ENCODE measurements at regions not wholly inside any gene's neighbourhood (a gene's known extent, or its start where the extent isn't known, plus 50 kb on each side); places are given as distances from the start of the nearest gene placed in this dataset.

GRCh38 chr1:99115231-99115630, 110.6 kb upstream of the PLPPR5 start:
- H4K20me1 ChIP-seq (ENCODE audit: control insufficient read depth, insufficient read depth, low read length, poor library complexity, severe bottlenecking) = no peaks in the 10 kb centered on the region
- ChIA-PET CTCF (no interaction called here), POLR2A (no interaction called here)
- H3K36me3 ChIP-seq (replicated peaks in 1 of 2; ENCODE audit: control extremely low read depth in 1 of 2, control insufficient read depth in 1 of 2, extremely low read depth in 1 of 2, insufficient read depth in 2 of 2, low read length in 1 of 2) = no peaks in the 10 kb centered on the region
- H3K9me3 ChIP-seq (ENCODE audit: control extremely low read depth in 1 of 3, control insufficient read depth in 2 of 3, insufficient read depth in 1 of 3, low read length in 2 of 3) = no peaks in the 10 kb centered on the region
- no peaks in the 10 kb centered on the region for H3K27me3 Mint-ChIP-seq
- DNase-seq (no peak), ATAC-seq (ENCODE audit: low read depth) (no peak)
- H3K27ac Mint-ChIP-seq = no peak overlapping the region
- no peak overlapping the region for H3K4me3 ChIP-seq (ENCODE audit: control extremely low read depth in 1 of 5, extremely low read depth in 1 of 5, insufficient read depth in 1 of 5, low read depth in 2 of 5, low read length in 4 of 5)
- H3K9me3 Mint-ChIP-seq (ENCODE audit: insufficient read depth) = peaks cover 4% of the 10 kb centered on the region
- H3K4me3 Mint-ChIP-seq = no peak overlapping the region
- H2AFZ ChIP-seq (ENCODE audit: insufficient read depth, low read depth, low read length, poor library complexity, severe bottlenecking) = no peak overlapping the region
- no peak overlapping the region for H3K4me2 ChIP-seq (replicated peaks; ENCODE audit: low read depth, low read length, poor library complexity, severe bottlenecking)
- H3K27me3 ChIP-seq (replicated peaks in 1 of 4; ENCODE audit: control extremely low read depth in 1 of 4, control insufficient read depth in 3 of 4, insufficient read depth in 4 of 4, low read length in 3 of 4) = no peaks in the 10 kb centered on the region
- H3K4me1 Mint-ChIP-seq = no peaks in the 10 kb centered on the region
- no CpG with 5 or more reads among the region's 2 CpGs for WGBS (ENCODE audit: insufficient coverage)
- no peak overlapping the region for H3K9ac ChIP-seq (ENCODE audit: low read length)
- H3K79me2 ChIP-seq (ENCODE audit: control insufficient read depth, insufficient read depth, low read length) = no peaks in the 10 kb centered on the region
- no peak overlapping the region for H3K27ac ChIP-seq (ENCODE audit: low read length in 2 of 2)
- intact Hi-C loops (cut with micrococcal nuclease) = no loop called here
- H3K4me1 ChIP-seq (ENCODE audit: control insufficient read depth in 2 of 2, insufficient read depth in 2 of 2, low read length in 2 of 2) = no peaks in the 10 kb centered on the region
- TF ChIP-seq EZH2 (IDR thresholded peaks at IDR 0.05; ENCODE audit: borderline replicate concordance, insufficient read depth, low read depth, low read length, poor library complexity, severe bottlenecking) = no peak

GRCh38 chr1:99119188-99119587, 114.5 kb upstream of the PLPPR5 start:
- CTCF ChIA-PET = no interaction called here
- no peaks in the 10 kb centered on the region for H3K27me3 ChIP-seq (replicated peaks in 1 of 4; ENCODE audit: control extremely low read depth in 1 of 4, control insufficient read depth in 3 of 4, insufficient read depth in 4 of 4, low read length in 3 of 4)
- H3K79me2 ChIP-seq (ENCODE audit: control insufficient read depth, insufficient read depth, low read length) = no peaks in the 10 kb centered on the region
- no peak overlapping the region for H3K4me3 ChIP-seq (ENCODE audit: control extremely low read depth in 1 of 5, extremely low read depth in 1 of 5, insufficient read depth in 1 of 5, low read depth in 2 of 5, low read length in 4 of 5)
- POLR2A ChIA-PET = no interaction called here
- H3K9me3 ChIP-seq (ENCODE audit: control extremely low read depth in 1 of 3, control insufficient read depth in 2 of 3, insufficient read depth in 1 of 3, low read length in 2 of 3) = no peaks in the 10 kb centered on the region
- H3K9ac ChIP-seq (ENCODE audit: low read length) = no peak overlapping the region
- TF ChIP-seq EZH2 (IDR thresholded peaks at IDR 0.05; ENCODE audit: borderline replicate concordance, insufficient read depth, low read depth, low read length, poor library complexity, severe bottlenecking) (no peak), CTCF (IDR thresholded peaks at IDR 0.05) (no peak)
- peaks cover 4% of the 10 kb centered on the region for H3K9me3 Mint-ChIP-seq (ENCODE audit: insufficient read depth)
- no peaks in the 10 kb centered on the region for H3K4me1 Mint-ChIP-seq
- H3K4me3 Mint-ChIP-seq = no peak overlapping the region
- H3K36me3 ChIP-seq (replicated peaks in 1 of 2; ENCODE audit: control extremely low read depth in 1 of 2, control insufficient read depth in 1 of 2, extremely low read depth in 1 of 2, insufficient read depth in 2 of 2, low read length in 1 of 2) = no peaks in the 10 kb centered on the region
- no peak overlapping the region for H2AFZ ChIP-seq (ENCODE audit: insufficient read depth, low read depth, low read length, poor library complexity, severe bottlenecking)
- no peaks in the 10 kb centered on the region for H4K20me1 ChIP-seq (ENCODE audit: control insufficient read depth, insufficient read depth, low read length, poor library complexity, severe bottlenecking)
- H3K27ac ChIP-seq (ENCODE audit: low read length in 2 of 2) = no peak overlapping the region
- ATAC-seq (ENCODE audit: low read depth) (no peak), DNase-seq (no peak)
- intact Hi-C loops (cut with micrococcal nuclease) = no loop called here
- H3K4me2 ChIP-seq (replicated peaks; ENCODE audit: low read depth, low read length, poor library complexity, severe bottlenecking) = no peak overlapping the region
- H3K27ac Mint-ChIP-seq = no peak overlapping the region
- H3K4me1 ChIP-seq (ENCODE audit: control insufficient read depth in 2 of 2, insufficient read depth in 2 of 2, low read length in 2 of 2) = no peaks in the 10 kb centered on the region
- 6% methylated on average over 2 of the region's 2 CpGs for WGBS (ENCODE audit: insufficient coverage)
- no peaks in the 10 kb centered on the region for H3K27me3 Mint-ChIP-seq

All from B cell (primary cell).